ENCODE measurements at regions not wholly inside any gene's neighbourhood (a gene's known extent, or its start where the extent isn't known, plus 50 kb on each side); places are given as distances from the start of the nearest gene placed in this dataset.

GRCh38 chr7:19410106-19410505 is 264.9 kb upstream of the FERD3L start:
- no peaks in the 10 kb centered on the region for H3F3A ChIP-seq (ENCODE audit: control insufficient read depth, insufficient read depth)
- no peaks in the 10 kb centered on the region for H3K9me2 ChIP-seq (replicated peaks; ENCODE audit: control insufficient read depth, low read length)
- no peaks in the 10 kb centered on the region for H4K20me1 ChIP-seq (ENCODE audit: control insufficient read depth, insufficient read depth, low read depth, low read length)
- no peaks in the 10 kb centered on the region for H3K27me3 ChIP-seq (ENCODE audit: control insufficient read depth, low read length)
- H3K4me3 ChIP-seq (ENCODE audit: low read length), result no peak overlapping the region
- H3K79me2 ChIP-seq (ENCODE audit: control insufficient read depth, low read length), result no peaks in the 10 kb centered on the region
- H3K27ac ChIP-seq (ENCODE audit: low read depth, low read length), result no peak overlapping the region
- H3K4me1 ChIP-seq (ENCODE audit: control insufficient read depth, low read length), result no peaks in the 10 kb centered on the region
- H3K4me2 ChIP-seq (ENCODE audit: low read length), result no peak overlapping the region
- no peaks in the 10 kb centered on the region for H3K36me3 ChIP-seq (ENCODE audit: control insufficient read depth, low read length)
- TF ChIP-seq EZH2phosphoT487 (IDR thresholded peaks at IDR 0.05; ENCODE audit: borderline replicate concordance, low read length), result no peak
- TF ChIP-seq, protein P1, sequence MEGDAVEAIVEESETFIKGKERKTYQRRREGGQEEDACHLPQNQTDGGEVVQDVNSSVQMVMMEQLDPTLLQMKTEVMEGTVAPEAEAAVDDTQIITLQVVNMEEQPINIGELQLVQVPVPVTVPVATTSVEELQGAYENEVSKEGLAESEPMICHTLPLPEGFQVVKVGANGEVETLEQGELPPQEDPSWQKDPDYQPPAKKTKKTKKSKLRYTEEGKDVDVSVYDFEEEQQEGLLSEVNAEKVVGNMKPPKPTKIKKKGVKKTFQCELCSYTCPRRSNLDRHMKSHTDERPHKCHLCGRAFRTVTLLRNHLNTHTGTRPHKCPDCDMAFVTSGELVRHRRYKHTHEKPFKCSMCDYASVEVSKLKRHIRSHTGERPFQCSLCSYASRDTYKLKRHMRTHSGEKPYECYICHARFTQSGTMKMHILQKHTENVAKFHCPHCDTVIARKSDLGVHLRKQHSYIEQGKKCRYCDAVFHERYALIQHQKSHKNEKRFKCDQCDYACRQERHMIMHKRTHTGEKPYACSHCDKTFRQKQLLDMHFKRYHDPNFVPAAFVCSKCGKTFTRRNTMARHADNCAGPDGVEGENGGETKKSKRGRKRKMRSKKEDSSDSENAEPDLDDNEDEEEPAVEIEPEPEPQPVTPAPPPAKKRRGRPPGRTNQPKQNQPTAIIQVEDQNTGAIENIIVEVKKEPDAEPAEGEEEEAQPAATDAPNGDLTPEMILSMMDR (IDR thresholded peaks at IDR 0.05; ENCODE audit: low read depth, low read length, poor library complexity, severe bottlenecking), result no peak
- H3K9me3 ChIP-seq (ENCODE audit: control insufficient read depth, insufficient read depth, low read length), result no peaks in the 10 kb centered on the region

DNA sequence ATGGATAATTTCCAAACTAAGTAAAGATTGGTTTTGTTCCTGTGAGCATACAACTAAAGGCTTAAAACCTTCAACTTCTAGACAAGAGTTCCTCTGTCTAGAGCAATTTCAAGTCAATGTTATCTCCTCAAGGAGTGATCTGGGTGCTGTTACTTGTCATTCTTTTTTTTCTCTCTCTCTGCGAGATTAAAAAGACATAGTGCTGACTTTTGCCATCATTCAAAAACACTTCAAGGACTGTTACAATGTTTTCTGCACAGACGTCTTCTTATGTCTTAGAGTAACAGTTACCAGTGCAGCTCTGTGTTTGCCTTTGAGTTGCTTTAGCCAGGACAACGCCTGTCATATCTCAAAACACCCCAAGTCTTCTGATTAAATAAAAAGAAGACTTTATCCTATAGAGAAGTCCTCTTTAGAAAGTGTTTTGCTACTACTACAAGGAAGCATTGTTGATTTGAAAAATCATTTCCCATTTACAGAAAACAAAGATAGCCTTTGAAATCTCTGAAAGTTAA is 263.5 kb upstream of the FERD3L start:
- TF ChIP-seq, protein P1 (IDR thresholded peaks at IDR 0.05; ENCODE audit: low read depth, low read length, poor library complexity, severe bottlenecking), result no peak
- TF ChIP-seq EZH2phosphoT487 (IDR thresholded peaks at IDR 0.05; ENCODE audit: borderline replicate concordance, low read length), result no peak
- Histone ChIP-seq H3K4me2 (ENCODE audit: low read length) (no peak overlapping the region), H3K4me1 (ENCODE audit: control insufficient read depth, low read length) (no peaks in the 10 kb centered on the region), H3K79me2 (ENCODE audit: control insufficient read depth, low read length) (no peaks in the 10 kb centered on the region), H3K9me3 (ENCODE audit: control insufficient read depth, insufficient read depth, low read length) (no peaks in the 10 kb centered on the region), H3F3A (ENCODE audit: control insufficient read depth, insufficient read depth) (no peaks in the 10 kb centered on the region), H3K36me3 (ENCODE audit: control insufficient read depth, low read length) (no peaks in the 10 kb centered on the region), H3K4me3 (ENCODE audit: low read length) (no peak overlapping the region), H3K27me3 (ENCODE audit: control insufficient read depth, low read length) (no peaks in the 10 kb centered on the region), H3K27ac (ENCODE audit: low read depth, low read length) (no peak overlapping the region), H4K20me1 (ENCODE audit: control insufficient read depth, insufficient read depth, low read depth, low read length) (no peaks in the 10 kb centered on the region), H3K9me2 (replicated peaks; ENCODE audit: control insufficient read depth, low read length) (no peaks in the 10 kb centered on the region)

GRCh38 chr7:19407270-19407669 is 262.0 kb upstream of the FERD3L start:
- Histone ChIP-seq H3K9me2 (replicated peaks; ENCODE audit: control insufficient read depth, low read length) (no peaks in the 10 kb centered on the region), H3K79me2 (ENCODE audit: control insufficient read depth, low read length) (no peaks in the 10 kb centered on the region), H3K4me2 (ENCODE audit: low read length) (no peak overlapping the region), H3K36me3 (ENCODE audit: control insufficient read depth, low read length) (no peaks in the 10 kb centered on the region), H3K4me3 (ENCODE audit: low read length) (no peak overlapping the region), H3K27me3 (ENCODE audit: control insufficient read depth, low read length) (no peaks in the 10 kb centered on the region), H3F3A (ENCODE audit: control insufficient read depth, insufficient read depth) (no peaks in the 10 kb centered on the region), H3K4me1 (ENCODE audit: control insufficient read depth, low read length) (no peaks in the 10 kb centered on the region), H4K20me1 (ENCODE audit: control insufficient read depth, insufficient read depth, low read depth, low read length) (no peaks in the 10 kb centered on the region), H3K27ac (ENCODE audit: low read depth, low read length) (no peak overlapping the region), H3K9me3 (ENCODE audit: control insufficient read depth, insufficient read depth, low read length) (no peaks in the 10 kb centered on the region)
- TF ChIP-seq, protein P1 (IDR thresholded peaks at IDR 0.05; ENCODE audit: low read depth, low read length, poor library complexity, severe bottlenecking), result no peak
- TF ChIP-seq EZH2phosphoT487 (IDR thresholded peaks at IDR 0.05; ENCODE audit: borderline replicate concordance, low read length), result no peak

All from DOHH2 (cell line).